Femur (tissue), 1 donor: ENCODE measurements at regions not wholly inside any gene's neighbourhood (a gene's known extent, or its start where the extent isn't known, plus 50 kb on each side); places are given as distances from the start of the nearest gene placed in this dataset.

ENCODE experiments used
- DNase-seq: peaks from one replicate; pipeline ENCODE4 v3.0.0-alpha.2; 2017

GRCh38 chr7:27299861-27300260, 57.3 kb downstream of the EVX1 start:
- DNase-seq = no peak

GRCh38 chr7:27300421-27300820, 57.8 kb downstream of the EVX1 start:
- no peak for DNase-seq

GRCh38 chr7:27302590-27302989, 60.0 kb downstream of the EVX1 start:
- DNase-seq = no peak

GRCh38 chr7:27303026-27303425, 60.4 kb downstream of the EVX1 start:
- no peak for DNase-seq

- DNase-seq = no peak
These were observed 63.3 kb downstream of the EVX1 start for GRCh38 chr7:27305854-27306253.

- DNase-seq = no peak
These were observed 70.2 kb downstream of the EVX1 start for GRCh38 chr7:27312820-27313219.

- DNase-seq = no peak
These were observed 71.5 kb downstream of the EVX1 start for GRCh38 chr7:27314111-27314510.

GRCh38 chr7:27315066-27315465, 72.5 kb downstream of the EVX1 start:
- DNase-seq = no peak

- DNase-seq = no peak
These were observed 73.7 kb downstream of the EVX1 start for GRCh38 chr7:27316311-27316710.

GRCh38 chr7:27324246-27324645, 81.6 kb downstream of the EVX1 start:
- DNase-seq = no peak

GRCh38 chr7:27329909-27330308, 87.3 kb downstream of the EVX1 start:
- DNase-seq = no peak

- peak; percentile 21 for DNase-seq
These were observed 96.9 kb downstream of the EVX1 start for GRCh38 chr7:27339478-27339877.

- DNase-seq = no peak
These were observed 101.9 kb downstream of the EVX1 start for GRCh38 chr7:27344471-27344870.

GRCh38 chr7:27345164-27345887, 102.7 kb downstream of the EVX1 start:
- no peak for DNase-seq

GRCh38 chr7:27345997-27346396, 103.4 kb downstream of the EVX1 start:
- DNase-seq = no peak

- DNase-seq = peak; percentile 32
These were observed 104.1 kb downstream of the EVX1 start for GRCh38 chr7:27346531-27347275.

- DNase-seq = no peak
These were observed 104.7 kb downstream of the EVX1 start for GRCh38 chr7:27347276-27347640.

- no peak for DNase-seq
These were observed 107.0 kb downstream of the EVX1 start for GRCh38 chr7:27349621-27350020.

GRCh38 chr7:27351137-27351536, 108.5 kb downstream of the EVX1 start:
- DNase-seq = no peak

- DNase-seq = no peak
These were observed 109.2 kb downstream of the EVX1 start for GRCh38 chr7:27351786-27352185.

- no peak for DNase-seq
These were observed 116.9 kb downstream of the EVX1 start for GRCh38 chr7:27359181-27360125.

GRCh38 chr7:27361522-27361921, 118.9 kb downstream of the EVX1 start:
- no peak for DNase-seq

- no peak for DNase-seq
These were observed 119.4 kb downstream of the EVX1 start for GRCh38 chr7:27362026-27362425.
